Endothelial cell of umbilical vein (primary cell): ENCODE measurements at regions not wholly inside any gene's neighbourhood (a gene's known extent, or its start where the extent isn't known, plus 50 kb on each side); places are given as distances from the start of the nearest gene placed in this dataset.

Source experiments
- BruUV-seq: library from RNA; stranded (reverse); fragments of 400-500 nt; replicated peaks from 2 replicates; lab custom pipeline; 2021; lab: Mats Ljungman, UMichigan
- CTCF ChIA-PET: fragments of 300-600, 350-600 bp; sonication (Branson Sonifier 250); formaldehyde crosslinking; loops from one replicate; lab custom pipeline; 2021; ENCODE audit warnings: antibody characterized with exemption, inconsistent platforms; lab: Charles Lee
- POLR2A ChIA-PET: fragments of 300-600, 350-600 bp; sonication (Branson Sonifier 250); formaldehyde crosslinking; loops from one replicate; lab custom pipeline; 2021; ENCODE audit warnings: antibody characterized with exemption, inconsistent platforms; lab: Charles Lee
- DNase-seq: peaks from one replicate; pipeline ENCODE4 v3.0.0-alpha.2; 2011; ENCODE audit warnings: low read depth, low spot score
- FAIRE-seq: peaks from 2 replicates; lab custom pipeline; 2011; peaks lifted over from hg19 to GRCh38; lab: Jason Lieb, UNC
- H2AFZ ChIP-seq: 2 replicates; pipeline ENCODE4 v1.6.0; 2012; ENCODE audit warnings: low read depth, low read length, control low read depth, inconsistent platforms
- H3K27ac ChIP-seq: 2 replicates; pipeline ENCODE4 v1.5.1; 2011; ENCODE audit warnings: low read depth, mild to moderate bottlenecking, control low read depth, low read length, moderate library complexity; ENCODE audit not compliant: insufficient read depth
- H3K27me3 ChIP-seq, 2 experiments: 2 replicates each; pipeline versions ENCODE4 v1.6.0 to v1.6.1; 2011; ENCODE audit warnings: low read length in 2 of 2, mixed read lengths in 1 of 2; ENCODE audit not compliant: control insufficient read depth in 2 of 2, insufficient read depth in 2 of 2
- H3K36me3 ChIP-seq, 2 experiments: 2 replicates in 1 of 2; 3 replicates in 1 of 2; pipeline ENCODE4 v1.5.1; 2011; ENCODE audit warnings: low read length in 2 of 2, mild to moderate bottlenecking in 1 of 2, moderate library complexity in 1 of 2; ENCODE audit not compliant: control insufficient read depth in 2 of 2, insufficient read depth in 2 of 2; ENCODE audit errors: extremely low read depth in 1 of 2
- H3K4me1 ChIP-seq: 3 replicates; pipeline ENCODE4 v1.5.1; 2011; ENCODE audit warnings: mild to moderate bottlenecking, low read length; ENCODE audit not compliant: control insufficient read depth, insufficient read depth; ENCODE audit errors: extremely low read depth
- H3K4me2 ChIP-seq: 2 replicates; pipeline ENCODE4 v1.6.1; 2011; ENCODE audit warnings: low read length, control low read depth, mixed read lengths; ENCODE audit not compliant: insufficient read depth
- H3K4me3 ChIP-seq, 3 experiments: fragments of 200-600 bp in 1 of 3; sonication (generic), shearing (Covaris generic) in 1 of 3; replicated peaks in 1 of 3; 2 replicates each; pipeline ENCODE4 v1.5.1; 2011 to 2016; ENCODE audit warnings: control low read depth in 3 of 3, low read length in 3 of 3, mild to moderate bottlenecking in 2 of 3, inconsistent platforms in 1 of 3, low read depth in 1 of 3, moderate library complexity in 1 of 3; ENCODE audit not compliant: insufficient read depth in 1 of 3
- H3K79me2 ChIP-seq: 2 replicates; pipeline ENCODE4 v1.6.0; 2012; ENCODE audit warnings: low read length, inconsistent platforms; ENCODE audit not compliant: control insufficient read depth, insufficient read depth
- H3K9ac ChIP-seq: replicated peaks from 2 replicates; pipeline ENCODE3; 2011; ENCODE audit warnings: low read length, control low read depth; ENCODE audit not compliant: insufficient read depth; ENCODE audit errors: extremely low read depth
- H3K9me1 ChIP-seq: replicated peaks from 3 replicates; pipeline ENCODE4 v1.6.0; 2011; ENCODE audit warnings: mild to moderate bottlenecking, low read length; ENCODE audit not compliant: control insufficient read depth, insufficient read depth; ENCODE audit errors: extremely low read depth
- H3K9me3 ChIP-seq: replicated peaks from 2 replicates; pipeline ENCODE4 v1.5.1; 2012; ENCODE audit warnings: low read length, inconsistent platforms; ENCODE audit not compliant: control insufficient read depth, insufficient read depth
- H4K20me1 ChIP-seq: replicated peaks from 2 replicates; pipeline ENCODE3; 2011; ENCODE audit warnings: mild to moderate bottlenecking, low read length; ENCODE audit not compliant: control insufficient read depth, insufficient read depth; ENCODE audit errors: extremely low read depth
- EZH2 ChIP-seq: IDR thresholded peaks from 2 replicates; pipeline ENCODE4 v1.6.1; 2012; ENCODE audit warnings: borderline replicate concordance, low read depth, mild to moderate bottlenecking, moderate library complexity, low read length, inconsistent platforms; ENCODE audit not compliant: severe bottlenecking
- FOS ChIP-seq: IDR thresholded peaks from 2 replicates; pipeline ENCODE4 v1.6.1; 2011; ENCODE audit warnings: mild to moderate bottlenecking, low read length, moderate library complexity, borderline replicate concordance; ENCODE audit not compliant: insufficient read depth
- GATA2 ChIP-seq: IDR thresholded peaks from 2 replicates; pipeline ENCODE4 v1.7.0; 2011; ENCODE audit warnings: low read depth, mild to moderate bottlenecking, moderate library complexity, mixed read lengths, low read length; ENCODE audit not compliant: insufficient read length, insufficient read depth
- JUN ChIP-seq: IDR thresholded peaks from 2 replicates; pipeline ENCODE4 v1.6.1; 2011; ENCODE audit warnings: borderline replicate concordance, low read depth; ENCODE audit not compliant: insufficient read length, insufficient read depth
- MYC ChIP-seq: IDR thresholded peaks from one replicate; pipeline ENCODE4 v1.6.1; 2011; ENCODE audit warnings: mild to moderate bottlenecking, low read depth, low read length
- POLR2A ChIP-seq: IDR thresholded peaks from 2 replicates; pipeline ENCODE4 v1.6.1; 2012; ENCODE audit warnings: low read depth, mild to moderate bottlenecking, control low read depth, low read length
- POLR2AphosphoS5 ChIP-seq: IDR thresholded peaks from 2 replicates; pipeline ENCODE4 v1.6.1; 2012; ENCODE audit warnings: low read depth, mild to moderate bottlenecking, control low read depth, low read length, moderate library complexity; ENCODE audit not compliant: insufficient read depth
- dilution Hi-C: fragments of 300-500 bp; cut with MboI; formaldehyde crosslinking; loops from one replicate; pipeline ENCODE4 v1.15.0; 2019; ENCODE audit warnings: low sequenced_read_pairs; ENCODE audit not compliant: extremely low pct_ligation_motif_present
- intact Hi-C: fragments of 100-400 bp; cut with micrococcal nuclease; formaldehyde crosslinking; loops from one replicate; pipeline ENCODE4 v1.10.0; 2022
- TF ChIP-seq, protein P1 (sequence below): IDR thresholded peaks from 2 replicates; pipeline ENCODE4 v1.6.1; 2011; ENCODE audit not compliant: insufficient read depth, insufficient read length
- TF ChIP-seq, protein P2 (sequence below), 2 donors: IDR thresholded peaks; 1 replicate in 1 of 2; 2 replicates in 1 of 2; pipeline ENCODE4 v1.5.1; 2011; ENCODE audit warnings: low read length in 2 of 2, mild to moderate bottlenecking in 2 of 2, moderate library complexity in 2 of 2, control low read depth in 1 of 2, inconsistent platforms in 1 of 2, low read depth in 1 of 2; ENCODE audit not compliant: insufficient read depth in 1 of 2; ENCODE audit errors: extremely low read depth in 1 of 2

DNA sequence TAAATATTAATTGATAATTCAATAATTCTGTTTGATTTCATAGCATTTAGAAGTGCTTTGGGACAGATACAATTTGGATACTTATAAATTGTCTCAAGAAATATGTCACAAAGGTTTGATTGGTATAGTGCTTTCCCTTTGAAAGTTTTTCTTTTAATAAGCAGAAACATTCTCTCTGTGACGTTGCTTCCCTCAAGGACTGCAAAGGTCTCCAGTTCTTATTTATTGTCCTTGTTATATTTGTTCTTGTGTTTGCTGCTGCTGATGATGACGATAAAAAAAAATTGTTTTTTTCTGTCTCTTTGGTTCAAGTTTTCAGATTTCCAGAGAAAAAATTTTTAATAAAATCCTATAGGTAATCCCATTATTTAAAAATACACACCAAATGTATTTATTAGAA, 176.3 kb upstream of the CLEC14A start:
- H3K79me2 ChIP-seq = no peaks in the 10 kb centered on the region
- TF ChIP-seq, protein P1, sequence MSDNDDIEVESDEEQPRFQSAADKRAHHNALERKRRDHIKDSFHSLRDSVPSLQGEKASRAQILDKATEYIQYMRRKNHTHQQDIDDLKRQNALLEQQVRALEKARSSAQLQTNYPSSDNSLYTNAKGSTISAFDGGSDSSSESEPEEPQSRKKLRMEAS = no peak
- H3K36me3 ChIP-seq = no peaks in the 10 kb centered on the region
- no peaks in the 10 kb centered on the region for H3K4me1 ChIP-seq
- no TSS peak for BruUV-seq
- no peaks in the 10 kb centered on the region for H3K9me1 ChIP-seq
- no peaks in the 10 kb centered on the region for H3K9me3 ChIP-seq
- H4K20me1 ChIP-seq = no peaks in the 10 kb centered on the region
- intact Hi-C loops = no loop called here
- H3K27ac ChIP-seq = no peak overlapping the region
- H3K4me3 ChIP-seq = no peak overlapping the region
- H3K27me3 ChIP-seq = no peaks in the 10 kb centered on the region
- dilution Hi-C loops = no loop called here
- CTCF ChIA-PET = interaction anchor here (2.4 kb wide), 1 partner anchor 9 kb away, joined by 5 read pairs; no protein-coding TSS in a partner anchor
- H2AFZ ChIP-seq = no peak overlapping the region
- H3K4me2 ChIP-seq = no peak overlapping the region
- no peak overlapping the region for H3K9ac ChIP-seq
- POLR2A ChIA-PET = no interaction called here
- no peak for FAIRE-seq
- DNase-seq = no peak

- Histone ChIP-seq H3K9me1 (no peaks in the 10 kb centered on the region), H3K79me2 (no peaks in the 10 kb centered on the region), H3K4me3 (no peak overlapping the region), H4K20me1 (no peaks in the 10 kb centered on the region), H3K9ac (no peak overlapping the region), H3K4me2 (no peak overlapping the region), H2AFZ (peak overlapping the region; percentile 47), H3K27ac (no peak overlapping the region), H3K4me1 (no peaks in the 10 kb centered on the region), H3K36me3 (no peaks in the 10 kb centered on the region), H3K27me3 (no peaks in the 10 kb centered on the region), H3K9me3 (no peaks in the 10 kb centered on the region)
- no peak for FAIRE-seq
- DNase-seq = no peak
- dilution Hi-C loops (no loop called here), intact Hi-C loops (no loop called here)
- TF ChIP-seq FOS (no peak), EZH2 (no peak), GATA2 (no peak), POLR2A (no peak), POLR2AphosphoS5 (no peak), MYC (no peak), JUN (no peak)
- TF ChIP-seq, protein P2, sequence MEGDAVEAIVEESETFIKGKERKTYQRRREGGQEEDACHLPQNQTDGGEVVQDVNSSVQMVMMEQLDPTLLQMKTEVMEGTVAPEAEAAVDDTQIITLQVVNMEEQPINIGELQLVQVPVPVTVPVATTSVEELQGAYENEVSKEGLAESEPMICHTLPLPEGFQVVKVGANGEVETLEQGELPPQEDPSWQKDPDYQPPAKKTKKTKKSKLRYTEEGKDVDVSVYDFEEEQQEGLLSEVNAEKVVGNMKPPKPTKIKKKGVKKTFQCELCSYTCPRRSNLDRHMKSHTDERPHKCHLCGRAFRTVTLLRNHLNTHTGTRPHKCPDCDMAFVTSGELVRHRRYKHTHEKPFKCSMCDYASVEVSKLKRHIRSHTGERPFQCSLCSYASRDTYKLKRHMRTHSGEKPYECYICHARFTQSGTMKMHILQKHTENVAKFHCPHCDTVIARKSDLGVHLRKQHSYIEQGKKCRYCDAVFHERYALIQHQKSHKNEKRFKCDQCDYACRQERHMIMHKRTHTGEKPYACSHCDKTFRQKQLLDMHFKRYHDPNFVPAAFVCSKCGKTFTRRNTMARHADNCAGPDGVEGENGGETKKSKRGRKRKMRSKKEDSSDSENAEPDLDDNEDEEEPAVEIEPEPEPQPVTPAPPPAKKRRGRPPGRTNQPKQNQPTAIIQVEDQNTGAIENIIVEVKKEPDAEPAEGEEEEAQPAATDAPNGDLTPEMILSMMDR (IDR thresholded peaks at IDR 0.05; ENCODE audit: extremely low read depth in 1 of 2, insufficient read depth in 1 of 2, low read depth in 1 of 2, low read length in 2 of 2) = no peak
- TF ChIP-seq, protein P1 = no peak
- POLR2A ChIA-PET = no interaction called here
- no TSS peak for BruUV-seq
- CTCF ChIA-PET = interaction anchor here (1.0 to 2.4 kb wide), 2 partner anchors 10 to 12 kb away, joined by 4 to 5 read pairs; no protein-coding TSS in a partner anchor
Measured at GRCh38 chr14:38431156-38431555, 175.3 kb upstream of the CLEC14A start.
